Tibial nerve (tissue), 3 donors: ENCODE measurements at regions not wholly inside any gene's neighbourhood (a gene's known extent, or its start where the extent isn't known, plus 50 kb on each side); places are given as distances from the start of the nearest gene placed in this dataset.

Experiments
- POLR2A ChIP-seq, 2 donors: fragments of 450-650 bp; IDR thresholded peaks; one replicate each; pipeline ENCODE4 v1.6.1; 2017; ENCODE audit warnings: antibody characterized with exemption in 2 of 2, mild to moderate bottlenecking in 2 of 2, moderate library complexity in 2 of 2
- TF ChIP-seq, protein P1 (sequence below), 5 experiments: fragments of 200-600 bp in 3 of 5; fragments of 450-650 bp in 2 of 5; sonication (generic) in 3 of 5; IDR thresholded peaks; one replicate each; pipeline ENCODE4 v1.5.1; 2016 to 2019; ENCODE audit warnings: antibody characterized with exemption in 5 of 5, mild to moderate bottlenecking in 3 of 5, moderate library complexity in 2 of 5

DNA sequence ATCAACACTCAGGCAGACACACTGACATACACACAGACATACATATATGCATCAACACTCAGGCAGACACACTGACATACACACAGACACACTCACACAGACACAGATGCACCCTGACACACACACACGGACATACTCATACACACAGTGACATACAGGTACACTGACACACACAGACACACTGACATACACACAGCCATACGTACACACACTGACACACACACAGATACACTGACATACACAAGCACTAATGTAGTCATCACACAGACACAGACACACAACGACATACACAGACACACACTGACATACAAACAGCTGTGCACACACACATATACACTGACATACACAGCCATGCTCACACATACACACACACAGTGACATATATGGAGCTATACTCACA is 131.0 kb upstream of the CSF3R start:
- TF ChIP-seq, protein P1, sequence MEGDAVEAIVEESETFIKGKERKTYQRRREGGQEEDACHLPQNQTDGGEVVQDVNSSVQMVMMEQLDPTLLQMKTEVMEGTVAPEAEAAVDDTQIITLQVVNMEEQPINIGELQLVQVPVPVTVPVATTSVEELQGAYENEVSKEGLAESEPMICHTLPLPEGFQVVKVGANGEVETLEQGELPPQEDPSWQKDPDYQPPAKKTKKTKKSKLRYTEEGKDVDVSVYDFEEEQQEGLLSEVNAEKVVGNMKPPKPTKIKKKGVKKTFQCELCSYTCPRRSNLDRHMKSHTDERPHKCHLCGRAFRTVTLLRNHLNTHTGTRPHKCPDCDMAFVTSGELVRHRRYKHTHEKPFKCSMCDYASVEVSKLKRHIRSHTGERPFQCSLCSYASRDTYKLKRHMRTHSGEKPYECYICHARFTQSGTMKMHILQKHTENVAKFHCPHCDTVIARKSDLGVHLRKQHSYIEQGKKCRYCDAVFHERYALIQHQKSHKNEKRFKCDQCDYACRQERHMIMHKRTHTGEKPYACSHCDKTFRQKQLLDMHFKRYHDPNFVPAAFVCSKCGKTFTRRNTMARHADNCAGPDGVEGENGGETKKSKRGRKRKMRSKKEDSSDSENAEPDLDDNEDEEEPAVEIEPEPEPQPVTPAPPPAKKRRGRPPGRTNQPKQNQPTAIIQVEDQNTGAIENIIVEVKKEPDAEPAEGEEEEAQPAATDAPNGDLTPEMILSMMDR (IDR thresholded peaks at IDR 0.05) = no peak
- no peak for TF ChIP-seq POLR2A (IDR thresholded peaks at IDR 0.05)
